Peyer's patch (tissue), 4 donors: ENCODE measurements at regions not wholly inside any gene's neighbourhood (a gene's known extent, or its start where the extent isn't known, plus 50 kb on each side); places are given as distances from the start of the nearest gene placed in this dataset.

Experiments
- CTCF ChIP-seq, 6 experiments: fragments of 450-650 bp in 4 of 6; fragments of 200-600 bp in 2 of 6; sonication (generic) in 1 of 6; IDR thresholded peaks; one replicate each; pipeline ENCODE4 v1.5.1; 2017 to 2019; ENCODE audit warnings: antibody characterized with exemption in 6 of 6, mild to moderate bottlenecking in 3 of 6, moderate library complexity in 1 of 6
- POLR2A ChIP-seq, 2 donors: fragments of 450-650 bp; IDR thresholded peaks; one replicate each; pipeline ENCODE4 v1.5.1; 2017; ENCODE audit warnings: antibody characterized with exemption in 2 of 2, mild to moderate bottlenecking in 2 of 2, moderate library complexity in 2 of 2

- TF ChIP-seq CTCF (IDR thresholded peaks at IDR 0.05) (no peak), POLR2A (IDR thresholded peaks at IDR 0.05) (no peak)
Measured at GRCh38 chr14:41532255-41532654, 74.4 kb upstream of the LRFN5 start.
